ENCODE measurements at regions not wholly inside any gene's neighbourhood (a gene's known extent, or its start where the extent isn't known, plus 50 kb on each side); places are given as distances from the start of the nearest gene placed in this dataset.
"Not testable (repeated sequence)": the region's sequence is repeated elsewhere in the genome, so short reads cannot be mapped to it uniquely, and the experiment has no call there.

DNA sequence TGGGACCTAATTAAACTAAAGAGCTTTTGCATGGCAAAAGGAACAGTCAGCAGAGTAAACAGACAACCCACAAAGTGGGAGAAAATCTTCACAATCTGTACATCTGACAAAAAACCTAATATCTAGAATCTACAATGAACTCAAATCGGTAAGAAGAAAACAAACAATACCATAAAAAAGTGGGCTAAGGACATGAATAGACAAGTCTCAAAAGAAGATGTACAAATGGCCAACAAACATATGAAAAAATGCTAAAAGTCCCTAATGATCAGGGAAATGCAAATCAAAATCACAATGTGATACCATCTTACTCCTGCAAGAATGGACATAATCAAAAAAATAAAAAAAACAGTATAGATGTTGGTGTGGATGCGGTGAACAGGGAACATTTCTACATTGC is 286.7 kb downstream of the SOX4 start:
- not testable (repeated sequence) for TF ChIP-seq EZH2phosphoT487 (IDR thresholded peaks at IDR 0.05; ENCODE audit: borderline replicate concordance, low read length)
- TF ChIP-seq, protein P1, sequence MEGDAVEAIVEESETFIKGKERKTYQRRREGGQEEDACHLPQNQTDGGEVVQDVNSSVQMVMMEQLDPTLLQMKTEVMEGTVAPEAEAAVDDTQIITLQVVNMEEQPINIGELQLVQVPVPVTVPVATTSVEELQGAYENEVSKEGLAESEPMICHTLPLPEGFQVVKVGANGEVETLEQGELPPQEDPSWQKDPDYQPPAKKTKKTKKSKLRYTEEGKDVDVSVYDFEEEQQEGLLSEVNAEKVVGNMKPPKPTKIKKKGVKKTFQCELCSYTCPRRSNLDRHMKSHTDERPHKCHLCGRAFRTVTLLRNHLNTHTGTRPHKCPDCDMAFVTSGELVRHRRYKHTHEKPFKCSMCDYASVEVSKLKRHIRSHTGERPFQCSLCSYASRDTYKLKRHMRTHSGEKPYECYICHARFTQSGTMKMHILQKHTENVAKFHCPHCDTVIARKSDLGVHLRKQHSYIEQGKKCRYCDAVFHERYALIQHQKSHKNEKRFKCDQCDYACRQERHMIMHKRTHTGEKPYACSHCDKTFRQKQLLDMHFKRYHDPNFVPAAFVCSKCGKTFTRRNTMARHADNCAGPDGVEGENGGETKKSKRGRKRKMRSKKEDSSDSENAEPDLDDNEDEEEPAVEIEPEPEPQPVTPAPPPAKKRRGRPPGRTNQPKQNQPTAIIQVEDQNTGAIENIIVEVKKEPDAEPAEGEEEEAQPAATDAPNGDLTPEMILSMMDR (IDR thresholded peaks at IDR 0.05; ENCODE audit: low read depth, low read length, poor library complexity, severe bottlenecking): not testable (repeated sequence)

Data from DOHH2 (cell line).